Smooth muscle cell (in vitro differentiated cells): ENCODE measurements at regions not wholly inside any gene's neighbourhood (a gene's known extent, or its start where the extent isn't known, plus 50 kb on each side); places are given as distances from the start of the nearest gene placed in this dataset.
A peak's percentile ranks its signal among the peaks of the same experiment; 100 is the strongest.

ENCODE experiments used
- DNase-seq: peaks from one replicate; lab custom pipeline; 2025; ENCODE audit not compliant: unreplicated experiment; lab: John Stamatoyannopoulos, UW
- H2AFZ ChIP-seq: fragments of 200-600 bp; sonication (generic); 2 replicates; pipeline ENCODE4 v1.6.0; 2016; ENCODE audit warnings: antibody characterized with exemption, low read depth, mild to moderate bottlenecking
- H3F3A ChIP-seq: fragments of 200-600 bp; sonication (generic); 2 replicates; pipeline ENCODE4 v1.6.0; 2017; ENCODE audit warnings: antibody characterized with exemption, low read depth
- H3K27ac ChIP-seq: fragments of 200-600 bp; sonication (generic); 2 replicates; pipeline ENCODE4 v1.5.1; 2016; ENCODE audit warnings: low read depth, mild to moderate bottlenecking
- H3K27me3 ChIP-seq: fragments of 200-600 bp; sonication (generic); 2 replicates; pipeline ENCODE4 v1.6.1; 2016; ENCODE audit warnings: low read depth, mild to moderate bottlenecking
- H3K36me3 ChIP-seq: fragments of 200-600 bp; sonication (generic); 2 replicates; pipeline ENCODE4 v1.5.1; 2016; ENCODE audit warnings: low read depth
- H3K4me1 ChIP-seq: fragments of 200-600 bp; sonication (generic); 2 replicates; pipeline ENCODE4 v1.5.1; 2016; ENCODE audit warnings: low read depth
- H3K4me2 ChIP-seq: fragments of 200-600 bp; sonication (generic); 2 replicates; pipeline ENCODE4 v1.6.0; 2016; ENCODE audit warnings: mild to moderate bottlenecking
- H3K4me3 ChIP-seq: fragments of 200-600 bp; sonication (generic); 2 replicates; pipeline ENCODE4 v1.5.1; 2016; ENCODE audit warnings: mild to moderate bottlenecking
- H3K79me2 ChIP-seq: fragments of 200-600 bp; sonication (generic); 2 replicates; pipeline ENCODE4 v1.6.0; 2016; ENCODE audit warnings: low read depth, mild to moderate bottlenecking
- H3K9ac ChIP-seq: fragments of 200-600 bp; sonication (generic); 2 replicates; pipeline ENCODE4 v1.6.0; 2016; ENCODE audit warnings: low read depth
- H3K9me3 ChIP-seq: fragments of 200-600 bp; sonication (generic); replicated peaks from 2 replicates; pipeline ENCODE4 v1.5.1; 2016; ENCODE audit warnings: low read depth
- H4K20me1 ChIP-seq: fragments of 200-600 bp; sonication (generic); 2 replicates; pipeline ENCODE4 v1.6.0; 2016; ENCODE audit warnings: low read depth
- CTCF ChIP-seq: fragments of 200-600 bp; sonication (generic); IDR thresholded peaks from 2 replicates; pipeline ENCODE4 v1.5.1; 2017; ENCODE audit warnings: borderline replicate concordance, mild to moderate bottlenecking, antibody characterized with exemption; ENCODE audit not compliant: insufficient read depth, poor library complexity, severe bottlenecking
- WGBS: methylation state at CpG from one replicate; pipeline ENCODE4 v1.1.7; 2016; ENCODE audit warnings: low lambda C conversion rate; 5-methylcytosine and 5-hydroxymethylcytosine counted together

- no peak for TF ChIP-seq CTCF
- no peak overlapping the region for H3K9ac ChIP-seq
- DNase-seq = no peak
- no peak overlapping the region for H3K27ac ChIP-seq
- H4K20me1 ChIP-seq = no peaks in the 10 kb centered on the region
- H3K27me3 ChIP-seq = no peaks in the 10 kb centered on the region
- no peak overlapping the region for H3K4me3 ChIP-seq
- WGBS = 94% methylated on average over 5 of the region's 5 CpGs
- no peaks in the 10 kb centered on the region for H3F3A ChIP-seq
- H3K4me1 ChIP-seq = no peaks in the 10 kb centered on the region
- H3K4me2 ChIP-seq = no peak overlapping the region
- H3K36me3 ChIP-seq = no peaks in the 10 kb centered on the region
- H3K9me3 ChIP-seq = no peaks in the 10 kb centered on the region
- H3K79me2 ChIP-seq = no peaks in the 10 kb centered on the region
- no peak overlapping the region for H2AFZ ChIP-seq
Measured at GRCh38 chr1:238787471-238787870, 598.9 kb upstream of the CHRM3 start.

- Histone ChIP-seq H3K4me1 (no peaks in the 10 kb centered on the region), H3K9ac (no peak overlapping the region), H3F3A (no peaks in the 10 kb centered on the region), H3K36me3 (no peaks in the 10 kb centered on the region), H3K4me3 (no peak overlapping the region), H2AFZ (no peak overlapping the region), H4K20me1 (no peaks in the 10 kb centered on the region), H3K79me2 (no peaks in the 10 kb centered on the region), H3K4me2 (no peak overlapping the region), H3K27me3 (no peaks in the 10 kb centered on the region), H3K9me3 (no peaks in the 10 kb centered on the region), H3K27ac (no peak overlapping the region)
- DNase-seq = no peak
- no peak for TF ChIP-seq CTCF
Measured at GRCh38 chr1:238783633-238784032, 602.7 kb upstream of the CHRM3 start.

GRCh38 chr1:238779716-238780115 is 606.7 kb upstream of the CHRM3 start:
- no peaks in the 10 kb centered on the region for H3K4me1 ChIP-seq
- H3K27ac ChIP-seq = no peak overlapping the region
- H2AFZ ChIP-seq = no peak overlapping the region
- no peaks in the 10 kb centered on the region for H3K79me2 ChIP-seq
- H3K9me3 ChIP-seq = no peaks in the 10 kb centered on the region
- H3K4me3 ChIP-seq = no peak overlapping the region
- no peak for DNase-seq
- H3K9ac ChIP-seq = no peak overlapping the region
- no peaks in the 10 kb centered on the region for H3F3A ChIP-seq
- H4K20me1 ChIP-seq = no peaks in the 10 kb centered on the region
- H3K27me3 ChIP-seq = no peaks in the 10 kb centered on the region
- no peak for TF ChIP-seq CTCF
- H3K36me3 ChIP-seq = no peaks in the 10 kb centered on the region
- WGBS = 92% methylated on average over 3 of the region's 3 CpGs
- H3K4me2 ChIP-seq = no peak overlapping the region

- DNase-seq = no peak
- Histone ChIP-seq H4K20me1 (no peaks in the 10 kb centered on the region), H3K4me1 (no peaks in the 10 kb centered on the region), H3K4me3 (no peak overlapping the region), H3K9ac (no peak overlapping the region), H3F3A (no peaks in the 10 kb centered on the region), H3K27me3 (no peaks in the 10 kb centered on the region), H3K9me3 (no peaks in the 10 kb centered on the region), H3K36me3 (no peaks in the 10 kb centered on the region), H3K27ac (no peak overlapping the region), H3K4me2 (no peak overlapping the region), H3K79me2 (no peaks in the 10 kb centered on the region), H2AFZ (peak overlapping the region; percentile 3)
- TF ChIP-seq CTCF = no peak
- 91% methylated on average over 1 of the region's 1 CpG for WGBS
Measured at GRCh38 chr1:238778113-238778512, 608.3 kb upstream of the CHRM3 start.
